ENCODE measurements at regions not wholly inside any gene's neighbourhood (a gene's known extent, or its start where the extent isn't known, plus 50 kb on each side); places are given as distances from the start of the nearest gene placed in this dataset.

- 45% methylated on average over 1 of the region's 1 CpG for WGBS (ENCODE audit: insufficient coverage)
- Histone ChIP-seq H3K27ac (ENCODE audit: low read depth, low read length) (no peak overlapping the region), H3K4me1 (ENCODE audit: control insufficient read depth, insufficient read depth, low read length) (no peaks in the 10 kb centered on the region), H3K36me3 (ENCODE audit: control insufficient read depth, insufficient read depth, low read length) (no peaks in the 10 kb centered on the region), H3K4me3 (ENCODE audit: low read depth, low read length) (no peak overlapping the region), H3K27me3 (ENCODE audit: control insufficient read depth, insufficient read depth, low read length) (no peaks in the 10 kb centered on the region), H3K9me3 (ENCODE audit: control insufficient read depth, insufficient read depth, low read length) (no peaks in the 10 kb centered on the region)
- DNase-seq (ENCODE audit: low read depth in 4 of 6, low spot score in 6 of 6): peak in 1 of 6 donors; percentile 8
Measured at GRCh38 chr2:19656011-19656410, 245.8 kb downstream of the TTC32 start.

GRCh38 chr2:19654310-19655090, 247.3 kb downstream of the TTC32 start:
- no peak for DNase-seq (ENCODE audit: low read depth in 4 of 6, low spot score in 6 of 6)
- no peaks in the 10 kb centered on the region for H3K36me3 ChIP-seq (ENCODE audit: control insufficient read depth, insufficient read depth, low read length)
- H3K4me3 ChIP-seq (ENCODE audit: low read depth, low read length): no peak overlapping the region
- no peaks in the 10 kb centered on the region for H3K4me1 ChIP-seq (ENCODE audit: control insufficient read depth, insufficient read depth, low read length)
- 87% methylated on average over 5 of the region's 9 CpGs for WGBS (ENCODE audit: insufficient coverage)
- H3K27me3 ChIP-seq (ENCODE audit: control insufficient read depth, insufficient read depth, low read length): no peaks in the 10 kb centered on the region
- H3K27ac ChIP-seq (ENCODE audit: low read depth, low read length): no peak overlapping the region
- no peaks in the 10 kb centered on the region for H3K9me3 ChIP-seq (ENCODE audit: control insufficient read depth, insufficient read depth, low read length)

- H3K36me3 ChIP-seq (ENCODE audit: control insufficient read depth, insufficient read depth, low read length): no peaks in the 10 kb centered on the region
- no peak overlapping the region for H3K27ac ChIP-seq (ENCODE audit: low read depth, low read length)
- DNase-seq (ENCODE audit: low read depth in 4 of 6, low spot score in 6 of 6): no peak
- no peaks in the 10 kb centered on the region for H3K9me3 ChIP-seq (ENCODE audit: control insufficient read depth, insufficient read depth, low read length)
- H3K27me3 ChIP-seq (ENCODE audit: control insufficient read depth, insufficient read depth, low read length): no peaks in the 10 kb centered on the region
- WGBS (ENCODE audit: insufficient coverage): 69% methylated on average over 9 of the region's 10 CpGs
- no peak overlapping the region for H3K4me3 ChIP-seq (ENCODE audit: low read depth, low read length)
- H3K4me1 ChIP-seq (ENCODE audit: control insufficient read depth, insufficient read depth, low read length): no peaks in the 10 kb centered on the region
Measured at GRCh38 chr2:19653509-19653908, 248.3 kb downstream of the TTC32 start.

- no peak for DNase-seq (ENCODE audit: low read depth in 4 of 6, low spot score in 6 of 6)
- no peak overlapping the region for H3K27ac ChIP-seq (ENCODE audit: low read depth, low read length)
- no CpG with 5 or more reads among the region's 1 CpG for WGBS (ENCODE audit: insufficient coverage)
- no peaks in the 10 kb centered on the region for H3K9me3 ChIP-seq (ENCODE audit: control insufficient read depth, insufficient read depth, low read length)
- H3K4me1 ChIP-seq (ENCODE audit: control insufficient read depth, insufficient read depth, low read length): no peaks in the 10 kb centered on the region
- H3K4me3 ChIP-seq (ENCODE audit: low read depth, low read length): no peak overlapping the region
- no peaks in the 10 kb centered on the region for H3K36me3 ChIP-seq (ENCODE audit: control insufficient read depth, insufficient read depth, low read length)
- H3K27me3 ChIP-seq (ENCODE audit: control insufficient read depth, insufficient read depth, low read length): no peaks in the 10 kb centered on the region
Measured at GRCh38 chr2:19652811-19653210, 249.0 kb downstream of the TTC32 start.

GRCh38 chr2:19651466-19651865, 250.3 kb downstream of the TTC32 start:
- Histone ChIP-seq H3K9me3 (ENCODE audit: control insufficient read depth, insufficient read depth, low read length) (no peaks in the 10 kb centered on the region), H3K27ac (ENCODE audit: low read depth, low read length) (no peak overlapping the region), H3K4me1 (ENCODE audit: control insufficient read depth, insufficient read depth, low read length) (no peaks in the 10 kb centered on the region), H3K36me3 (ENCODE audit: control insufficient read depth, insufficient read depth, low read length) (no peaks in the 10 kb centered on the region), H3K27me3 (ENCODE audit: control insufficient read depth, insufficient read depth, low read length) (no peaks in the 10 kb centered on the region), H3K4me3 (ENCODE audit: low read depth, low read length) (no peak overlapping the region)
- DNase-seq (ENCODE audit: low read depth in 4 of 6, low spot score in 6 of 6): no peak
- WGBS (ENCODE audit: insufficient coverage): 51% methylated on average over 3 of the region's 4 CpGs

GRCh38 chr2:19649785-19650380, 251.9 kb downstream of the TTC32 start:
- Histone ChIP-seq H3K27ac (ENCODE audit: low read depth, low read length) (no peak overlapping the region), H3K27me3 (ENCODE audit: control insufficient read depth, insufficient read depth, low read length) (no peaks in the 10 kb centered on the region), H3K4me3 (ENCODE audit: low read depth, low read length) (no peak overlapping the region), H3K36me3 (ENCODE audit: control insufficient read depth, insufficient read depth, low read length) (no peaks in the 10 kb centered on the region), H3K9me3 (ENCODE audit: control insufficient read depth, insufficient read depth, low read length) (no peaks in the 10 kb centered on the region), H3K4me1 (ENCODE audit: control insufficient read depth, insufficient read depth, low read length) (no peaks in the 10 kb centered on the region)
- no peak for DNase-seq (ENCODE audit: low read depth in 4 of 6, low spot score in 6 of 6)
- WGBS (ENCODE audit: insufficient coverage): 86% methylated on average over 7 of the region's 8 CpGs

GRCh38 chr2:19649142-19649541, 252.6 kb downstream of the TTC32 start:
- Histone ChIP-seq H3K4me1 (ENCODE audit: control insufficient read depth, insufficient read depth, low read length) (no peaks in the 10 kb centered on the region), H3K4me3 (ENCODE audit: low read depth, low read length) (no peak overlapping the region), H3K36me3 (ENCODE audit: control insufficient read depth, insufficient read depth, low read length) (no peaks in the 10 kb centered on the region), H3K27ac (ENCODE audit: low read depth, low read length) (no peak overlapping the region), H3K9me3 (ENCODE audit: control insufficient read depth, insufficient read depth, low read length) (no peaks in the 10 kb centered on the region), H3K27me3 (ENCODE audit: control insufficient read depth, insufficient read depth, low read length) (no peaks in the 10 kb centered on the region)
- no peak for DNase-seq (ENCODE audit: low read depth in 4 of 6, low spot score in 6 of 6)
- no CpG with 5 or more reads among the region's 1 CpG for WGBS (ENCODE audit: insufficient coverage)

- Histone ChIP-seq H3K36me3 (ENCODE audit: control insufficient read depth, insufficient read depth, low read length) (no peaks in the 10 kb centered on the region), H3K27ac (ENCODE audit: low read depth, low read length) (no peak overlapping the region), H3K9me3 (ENCODE audit: control insufficient read depth, insufficient read depth, low read length) (no peaks in the 10 kb centered on the region), H3K4me3 (ENCODE audit: low read depth, low read length) (no peak overlapping the region), H3K27me3 (ENCODE audit: control insufficient read depth, insufficient read depth, low read length) (no peaks in the 10 kb centered on the region), H3K4me1 (ENCODE audit: control insufficient read depth, insufficient read depth, low read length) (no peaks in the 10 kb centered on the region)
- no peak for DNase-seq (ENCODE audit: low read depth in 4 of 6, low spot score in 6 of 6)
- WGBS (ENCODE audit: insufficient coverage): 55% methylated on average over 1 of the region's 1 CpG
Measured at GRCh38 chr2:19648583-19648982, 253.2 kb downstream of the TTC32 start.

- WGBS (ENCODE audit: insufficient coverage): no CpG with 5 or more reads among the region's 1 CpG
- H3K27ac ChIP-seq (ENCODE audit: low read depth, low read length): no peak overlapping the region
- H3K4me1 ChIP-seq (ENCODE audit: control insufficient read depth, insufficient read depth, low read length): no peaks in the 10 kb centered on the region
- H3K36me3 ChIP-seq (ENCODE audit: control insufficient read depth, insufficient read depth, low read length): no peaks in the 10 kb centered on the region
- H3K4me3 ChIP-seq (ENCODE audit: low read depth, low read length): no peak overlapping the region
- no peaks in the 10 kb centered on the region for H3K27me3 ChIP-seq (ENCODE audit: control insufficient read depth, insufficient read depth, low read length)
- no peaks in the 10 kb centered on the region for H3K9me3 ChIP-seq (ENCODE audit: control insufficient read depth, insufficient read depth, low read length)
- no peak for DNase-seq (ENCODE audit: low read depth in 4 of 6, low spot score in 6 of 6)
Measured at GRCh38 chr2:19646987-19647386, 254.8 kb downstream of the TTC32 start.

- 100% methylated on average over 1 of the region's 3 CpGs for WGBS (ENCODE audit: insufficient coverage)
- no peak overlapping the region for H3K27ac ChIP-seq (ENCODE audit: low read depth, low read length)
- H3K27me3 ChIP-seq (ENCODE audit: control insufficient read depth, insufficient read depth, low read length): no peaks in the 10 kb centered on the region
- no peaks in the 10 kb centered on the region for H3K9me3 ChIP-seq (ENCODE audit: control insufficient read depth, insufficient read depth, low read length)
- H3K36me3 ChIP-seq (ENCODE audit: control insufficient read depth, insufficient read depth, low read length): no peaks in the 10 kb centered on the region
- no peak overlapping the region for H3K4me3 ChIP-seq (ENCODE audit: low read depth, low read length)
- H3K4me1 ChIP-seq (ENCODE audit: control insufficient read depth, insufficient read depth, low read length): no peaks in the 10 kb centered on the region
- DNase-seq (ENCODE audit: low read depth in 4 of 6, low spot score in 6 of 6): no peak
Measured at GRCh38 chr2:19644763-19645162, 257.0 kb downstream of the TTC32 start.

All from spinal cord (tissue), 9 donors.